ENCODE measurements at regions not wholly inside any gene's neighbourhood (a gene's known extent, or its start where the extent isn't known, plus 50 kb on each side); places are given as distances from the start of the nearest gene placed in this dataset.
A peak's percentile ranks its signal among the peaks of the same experiment; 100 is the strongest.
"Not testable (repeated sequence)": the region's sequence is repeated elsewhere in the genome, so short reads cannot be mapped to it uniquely, and the experiment has no call there.

DNA sequence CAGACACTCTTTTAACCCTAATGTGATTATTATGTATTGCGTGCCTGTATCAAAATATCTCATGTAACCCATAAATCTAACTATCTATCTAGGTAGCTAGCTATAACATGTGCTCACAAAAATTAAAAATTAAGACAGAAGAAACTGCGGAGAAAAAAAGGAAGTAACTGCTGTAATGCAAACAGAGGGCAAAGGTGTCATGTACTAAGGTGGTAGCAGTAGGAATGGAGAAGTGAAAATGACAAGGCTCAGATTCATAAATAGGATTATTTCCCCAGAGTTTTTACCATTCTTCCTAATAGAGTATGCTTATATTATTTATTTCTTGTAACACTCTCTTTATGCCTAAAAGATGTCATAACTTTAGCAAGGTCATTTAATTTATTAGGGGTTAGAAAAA, 1527.5 kb upstream of the C9orf72 start:
- DNase-seq (ENCODE audit: low read depth) = no peak
- TF ChIP-seq, protein P1, sequence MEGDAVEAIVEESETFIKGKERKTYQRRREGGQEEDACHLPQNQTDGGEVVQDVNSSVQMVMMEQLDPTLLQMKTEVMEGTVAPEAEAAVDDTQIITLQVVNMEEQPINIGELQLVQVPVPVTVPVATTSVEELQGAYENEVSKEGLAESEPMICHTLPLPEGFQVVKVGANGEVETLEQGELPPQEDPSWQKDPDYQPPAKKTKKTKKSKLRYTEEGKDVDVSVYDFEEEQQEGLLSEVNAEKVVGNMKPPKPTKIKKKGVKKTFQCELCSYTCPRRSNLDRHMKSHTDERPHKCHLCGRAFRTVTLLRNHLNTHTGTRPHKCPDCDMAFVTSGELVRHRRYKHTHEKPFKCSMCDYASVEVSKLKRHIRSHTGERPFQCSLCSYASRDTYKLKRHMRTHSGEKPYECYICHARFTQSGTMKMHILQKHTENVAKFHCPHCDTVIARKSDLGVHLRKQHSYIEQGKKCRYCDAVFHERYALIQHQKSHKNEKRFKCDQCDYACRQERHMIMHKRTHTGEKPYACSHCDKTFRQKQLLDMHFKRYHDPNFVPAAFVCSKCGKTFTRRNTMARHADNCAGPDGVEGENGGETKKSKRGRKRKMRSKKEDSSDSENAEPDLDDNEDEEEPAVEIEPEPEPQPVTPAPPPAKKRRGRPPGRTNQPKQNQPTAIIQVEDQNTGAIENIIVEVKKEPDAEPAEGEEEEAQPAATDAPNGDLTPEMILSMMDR (conservative IDR thresholded peaks at IDR 0.05; ENCODE audit: low read depth, low read length) = no peak
- no peak overlapping the region for H3K4me3 ChIP-seq (ENCODE audit: low read depth, low read length)

DNA sequence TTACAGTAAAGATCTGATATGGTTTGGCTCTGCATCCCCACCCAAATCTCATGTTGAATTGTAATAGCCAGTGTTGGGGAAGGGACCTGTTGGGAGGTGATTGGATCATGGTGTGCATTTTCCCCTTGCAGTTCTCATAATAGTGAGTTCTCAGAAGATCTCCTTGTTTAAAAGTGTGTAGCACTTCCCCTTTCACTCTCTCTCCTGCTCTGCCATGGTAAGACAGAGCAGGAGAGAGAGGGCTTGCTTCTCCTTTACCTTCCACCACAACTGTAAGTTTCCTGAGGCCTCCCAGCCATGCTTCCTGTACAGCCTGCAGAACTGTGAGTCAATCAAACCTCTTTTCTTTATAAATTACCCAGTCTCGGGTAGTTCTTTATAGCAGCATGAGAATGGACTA, 1530.9 kb upstream of the C9orf72 start:
- not testable (repeated sequence) for DNase-seq (ENCODE audit: low read depth); H3K4me3 ChIP-seq (ENCODE audit: low read depth, low read length)

DNA sequence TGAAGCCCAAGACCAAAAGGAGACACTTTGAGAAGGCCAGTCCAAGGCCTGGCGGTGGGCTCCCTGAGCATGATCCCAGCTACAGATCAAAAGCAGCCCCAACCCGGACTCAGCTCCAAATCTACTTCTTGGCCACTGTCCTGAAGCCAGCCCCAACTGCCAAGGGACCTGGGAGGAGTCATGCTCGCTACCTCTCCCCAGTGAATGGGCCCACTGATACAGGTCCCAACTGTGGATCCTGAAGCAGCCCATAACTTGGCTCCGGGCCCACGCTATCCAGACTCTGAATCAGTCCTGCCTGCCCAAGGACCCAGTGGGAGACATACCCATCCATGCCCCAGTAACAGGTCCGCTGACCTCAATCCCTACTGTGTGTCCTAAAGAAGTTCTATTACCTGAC, 1545.3 kb upstream of the C9orf72 start:
- no peak for DNase-seq (ENCODE audit: low read depth)
- no peak overlapping the region for H3K4me3 ChIP-seq (ENCODE audit: low read depth, low read length)
- TF ChIP-seq, protein P1 (conservative IDR thresholded peaks at IDR 0.05; ENCODE audit: low read depth, low read length) = no peak

DNA sequence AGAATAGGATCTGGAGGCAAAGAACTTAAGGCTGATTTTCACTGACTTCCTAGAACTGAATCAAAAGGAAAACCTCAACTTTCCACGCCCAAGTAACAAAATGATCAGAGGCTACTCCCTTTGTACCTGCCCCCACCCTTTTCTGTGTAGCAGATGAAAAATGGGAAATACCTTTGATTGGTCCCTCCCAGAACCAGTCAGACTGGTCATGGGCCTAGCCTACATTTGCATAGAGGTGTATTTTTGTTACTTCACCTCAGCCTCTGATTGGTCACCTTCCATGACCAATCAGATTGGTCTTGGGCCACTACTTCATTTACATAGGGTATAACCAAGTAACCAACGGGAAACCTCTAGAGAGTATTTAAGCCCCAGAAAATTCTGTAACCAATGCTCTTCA, 1553.5 kb upstream of the C9orf72 start:
- no peak for DNase-seq (ENCODE audit: low read depth)
- no peak overlapping the region for H3K4me3 ChIP-seq (ENCODE audit: low read depth, low read length)
- TF ChIP-seq, protein P1 (conservative IDR thresholded peaks at IDR 0.05; ENCODE audit: low read depth, low read length) = no peak

DNA sequence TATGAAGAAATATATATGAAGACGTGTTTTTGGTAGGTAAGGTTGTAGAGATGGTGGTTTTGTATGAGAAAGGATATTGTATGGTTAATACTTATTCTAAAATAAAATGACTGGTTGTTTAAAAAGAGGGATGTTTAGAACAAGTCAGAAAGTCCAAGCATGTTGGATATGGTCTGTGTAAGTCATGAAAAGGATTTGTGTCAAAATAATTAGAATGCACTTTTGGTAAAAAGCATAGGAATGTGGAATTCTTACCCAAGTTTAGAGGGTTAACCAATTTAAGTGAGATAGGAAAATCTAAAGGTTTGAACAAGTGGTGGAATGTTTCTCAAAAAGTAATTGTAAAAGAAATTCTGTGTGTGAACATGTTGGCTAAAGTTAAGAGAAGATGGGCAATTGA, 1556.5 kb upstream of the C9orf72 start:
- H3K4me3 ChIP-seq (ENCODE audit: low read depth, low read length) = no peak overlapping the region
- DNase-seq (ENCODE audit: low read depth) = no peak

DNA sequence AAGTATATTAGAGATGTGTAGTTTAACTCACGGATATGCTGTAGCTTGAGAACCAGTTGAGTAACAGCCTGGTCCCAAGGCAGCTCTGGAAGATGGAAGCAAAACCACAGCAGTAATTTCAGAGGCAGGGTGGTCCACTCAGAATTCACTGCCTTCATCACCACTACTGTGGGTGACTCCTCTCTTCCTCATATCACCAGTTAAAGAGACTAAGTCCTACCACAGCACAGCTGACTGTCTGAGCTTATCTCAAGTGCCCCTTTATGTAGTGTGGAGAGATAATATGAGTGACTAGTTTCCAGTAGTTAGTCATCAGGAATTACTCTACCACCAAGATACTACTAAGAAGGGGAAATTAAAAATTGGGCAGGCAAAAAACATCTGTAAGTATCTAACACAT, 1571.2 kb upstream of the C9orf72 start:
- TF ChIP-seq, protein P1 (conservative IDR thresholded peaks at IDR 0.05; ENCODE audit: low read depth, low read length) = no peak
- DNase-seq (ENCODE audit: low read depth) = no peak
- no peak overlapping the region for H3K4me3 ChIP-seq (ENCODE audit: low read depth, low read length)

More for the DNA sequence above, 1556.5 kb upstream of the C9orf72 start:
- TF ChIP-seq, protein P1 (conservative IDR thresholded peaks at IDR 0.05; ENCODE audit: low read depth, low read length) = no peak

DNA sequence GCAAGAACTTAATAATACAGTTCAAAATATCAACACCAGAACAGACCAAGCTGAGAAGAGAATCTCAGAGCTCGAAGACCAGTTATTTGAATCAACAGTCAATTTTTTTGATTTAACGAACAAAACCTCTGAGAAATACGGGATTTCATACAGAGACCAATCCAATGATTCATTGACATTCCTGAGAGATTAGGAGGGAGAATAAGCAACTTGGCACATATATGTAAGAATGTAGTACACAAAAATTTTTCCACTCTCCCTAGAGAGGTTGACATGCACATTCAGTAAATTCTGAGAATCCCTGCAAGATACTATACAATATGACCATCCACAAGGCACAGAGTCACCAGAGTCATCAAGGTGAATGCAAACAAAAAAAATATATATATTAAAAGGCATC, 1577.3 kb upstream of the C9orf72 start:
- peak; percentile 25 for DNase-seq (ENCODE audit: low read depth)
- no peak overlapping the region for H3K4me3 ChIP-seq (ENCODE audit: low read depth, low read length)
- TF ChIP-seq, protein P1 (conservative IDR thresholded peaks at IDR 0.05; ENCODE audit: low read depth, low read length) = no peak

All from choroid plexus epithelial cell (primary cell).